ENCODE measurements at regions not wholly inside any gene's neighbourhood (a gene's known extent, or its start where the extent isn't known, plus 50 kb on each side); places are given as distances from the start of the nearest gene placed in this dataset.

DNA sequence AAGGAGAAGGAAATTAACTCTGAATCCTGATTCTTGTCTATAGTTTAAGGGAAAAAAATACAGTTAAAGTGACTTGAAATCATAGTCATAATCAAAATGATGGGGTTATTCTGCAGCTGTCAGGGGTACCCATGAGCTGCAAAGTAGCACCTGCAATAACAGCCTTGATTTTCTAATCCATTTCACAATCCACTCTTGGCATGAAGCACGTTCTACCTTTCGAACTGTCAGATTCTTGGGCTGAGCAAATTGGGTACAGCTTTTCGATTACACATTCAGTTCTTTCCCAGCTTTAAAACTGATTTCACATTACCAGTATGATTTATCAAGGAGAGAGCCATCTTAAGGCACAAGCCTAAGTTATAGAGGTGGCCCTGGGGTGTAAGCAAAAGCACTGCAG lies 118.5 kb upstream of the DTNBP1 start:
- H3K36me3 ChIP-seq (ENCODE audit: control insufficient read depth, low read length) = no peaks in the 10 kb centered on the region
- no peaks in the 10 kb centered on the region for H3K9me2 ChIP-seq (replicated peaks; ENCODE audit: control insufficient read depth, low read length)
- no peak overlapping the region for H3K4me2 ChIP-seq (ENCODE audit: low read length)
- no peak for TF ChIP-seq EZH2phosphoT487 (IDR thresholded peaks at IDR 0.05; ENCODE audit: borderline replicate concordance, low read length)
- no peaks in the 10 kb centered on the region for H4K20me1 ChIP-seq (ENCODE audit: control insufficient read depth, insufficient read depth, low read depth, low read length)
- H3K27ac ChIP-seq (ENCODE audit: low read depth, low read length) = no peak overlapping the region
- 0 out of 2 replicates have a peak, but pooled peaks cover 3% of the 10 kb centered on the region for H3K27me3 ChIP-seq (ENCODE audit: control insufficient read depth, low read length)
- no peak overlapping the region for H3K4me3 ChIP-seq (ENCODE audit: low read length)
- H3K4me1 ChIP-seq (ENCODE audit: control insufficient read depth, low read length) = no peaks in the 10 kb centered on the region
- H3F3A ChIP-seq (ENCODE audit: control insufficient read depth, insufficient read depth) = no peaks in the 10 kb centered on the region
- H3K9me3 ChIP-seq (ENCODE audit: control insufficient read depth, insufficient read depth, low read length) = no peaks in the 10 kb centered on the region
- no peaks in the 10 kb centered on the region for H3K79me2 ChIP-seq (ENCODE audit: control insufficient read depth, low read length)

DNA sequence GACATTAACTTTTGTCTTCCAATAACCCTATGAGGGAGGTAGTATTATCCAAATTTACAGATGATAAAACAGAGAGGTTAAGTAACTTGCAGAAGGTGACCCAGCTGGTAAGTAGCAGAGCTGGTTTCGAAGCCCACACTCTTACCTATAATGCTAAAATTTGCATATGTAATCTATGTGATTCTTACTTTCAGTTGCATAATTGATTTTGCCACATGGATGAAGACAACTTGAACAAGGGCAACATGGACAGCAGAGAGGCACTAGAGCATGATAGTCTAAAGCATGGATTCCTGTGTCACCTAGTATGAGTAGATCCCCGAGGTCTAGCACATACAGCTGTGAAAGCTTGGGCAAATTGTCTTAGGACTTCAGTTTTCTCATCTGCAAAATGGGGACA lies 117.6 kb upstream of the DTNBP1 start:
- no peaks in the 10 kb centered on the region for H3K79me2 ChIP-seq (ENCODE audit: control insufficient read depth, low read length)
- H3K4me3 ChIP-seq (ENCODE audit: low read length) = no peak overlapping the region
- H3K4me1 ChIP-seq (ENCODE audit: control insufficient read depth, low read length) = no peaks in the 10 kb centered on the region
- H4K20me1 ChIP-seq (ENCODE audit: control insufficient read depth, insufficient read depth, low read depth, low read length) = no peaks in the 10 kb centered on the region
- no peak overlapping the region for H3K27ac ChIP-seq (ENCODE audit: low read depth, low read length)
- peaks cover 7% of the 10 kb centered on the region; the same call in 1 of the 2 replicates for H3K27me3 ChIP-seq (ENCODE audit: control insufficient read depth, low read length)
- H3F3A ChIP-seq (ENCODE audit: control insufficient read depth, insufficient read depth) = no peaks in the 10 kb centered on the region
- H3K4me2 ChIP-seq (ENCODE audit: low read length) = no peak overlapping the region
- no peaks in the 10 kb centered on the region for H3K36me3 ChIP-seq (ENCODE audit: control insufficient read depth, low read length)
- no peaks in the 10 kb centered on the region for H3K9me2 ChIP-seq (replicated peaks; ENCODE audit: control insufficient read depth, low read length)
- no peaks in the 10 kb centered on the region for H3K9me3 ChIP-seq (ENCODE audit: control insufficient read depth, insufficient read depth, low read length)
- TF ChIP-seq EZH2phosphoT487 (IDR thresholded peaks at IDR 0.05; ENCODE audit: borderline replicate concordance, low read length) = no peak
- TF ChIP-seq CTCF (IDR thresholded peaks at IDR 0.05; ENCODE audit: low read depth, low read length, poor library complexity, severe bottlenecking) = no peak

GRCh38 chr6:15779726-15780125 lies 116.9 kb upstream of the DTNBP1 start:
- no peaks in the 10 kb centered on the region for H3F3A ChIP-seq (ENCODE audit: control insufficient read depth, insufficient read depth)
- no peak overlapping the region for H3K4me2 ChIP-seq (ENCODE audit: low read length)
- no peaks in the 10 kb centered on the region for H4K20me1 ChIP-seq (ENCODE audit: control insufficient read depth, insufficient read depth, low read depth, low read length)
- H3K9me2 ChIP-seq (replicated peaks; ENCODE audit: control insufficient read depth, low read length) = no peaks in the 10 kb centered on the region
- TF ChIP-seq CTCF (IDR thresholded peaks at IDR 0.05; ENCODE audit: low read depth, low read length, poor library complexity, severe bottlenecking) = no peak
- TF ChIP-seq EZH2phosphoT487 (IDR thresholded peaks at IDR 0.05; ENCODE audit: borderline replicate concordance, low read length) = no peak
- H3K9me3 ChIP-seq (ENCODE audit: control insufficient read depth, insufficient read depth, low read length) = no peaks in the 10 kb centered on the region
- no peaks in the 10 kb centered on the region for H3K4me1 ChIP-seq (ENCODE audit: control insufficient read depth, low read length)
- no peaks in the 10 kb centered on the region for H3K79me2 ChIP-seq (ENCODE audit: control insufficient read depth, low read length)
- no peaks in the 10 kb centered on the region for H3K36me3 ChIP-seq (ENCODE audit: control insufficient read depth, low read length)
- H3K27me3 ChIP-seq (ENCODE audit: control insufficient read depth, low read length) = peaks cover 7% of the 10 kb centered on the region; the same call in 1 of the 2 replicates
- no peak overlapping the region for H3K4me3 ChIP-seq (ENCODE audit: low read length)
- no peak overlapping the region for H3K27ac ChIP-seq (ENCODE audit: low read depth, low read length)

- Histone ChIP-seq H3K9me3 (ENCODE audit: control insufficient read depth, insufficient read depth, low read length) (no peaks in the 10 kb centered on the region), H3K4me3 (ENCODE audit: low read length) (no peak overlapping the region), H3K27me3 (ENCODE audit: control insufficient read depth, low read length) (peaks cover 10% of the 10 kb centered on the region), H4K20me1 (ENCODE audit: control insufficient read depth, insufficient read depth, low read depth, low read length) (no peaks in the 10 kb centered on the region), H3K4me2 (ENCODE audit: low read length) (no peak overlapping the region), H3F3A (ENCODE audit: control insufficient read depth, insufficient read depth) (no peaks in the 10 kb centered on the region), H3K4me1 (ENCODE audit: control insufficient read depth, low read length) (no peaks in the 10 kb centered on the region), H3K36me3 (ENCODE audit: control insufficient read depth, low read length) (no peaks in the 10 kb centered on the region), H3K79me2 (ENCODE audit: control insufficient read depth, low read length) (no peaks in the 10 kb centered on the region), H3K27ac (ENCODE audit: low read depth, low read length) (no peak overlapping the region), H3K9me2 (replicated peaks; ENCODE audit: control insufficient read depth, low read length) (no peaks in the 10 kb centered on the region)
- TF ChIP-seq EZH2phosphoT487 (IDR thresholded peaks at IDR 0.05; ENCODE audit: borderline replicate concordance, low read length) (no peak), CTCF (IDR thresholded peaks at IDR 0.05; ENCODE audit: low read depth, low read length, poor library complexity, severe bottlenecking) (no peak)
These were observed 113.7 kb upstream of the DTNBP1 start for GRCh38 chr6:15776458-15776980.

All from DOHH2 (cell line).